Right lobe of liver (tissue), 6 donors: ENCODE measurements at regions not wholly inside any gene's neighbourhood (a gene's known extent, or its start where the extent isn't known, plus 50 kb on each side); places are given as distances from the start of the nearest gene placed in this dataset.

ENCODE experiments used
- ATAC-seq, 4 donors: fragments of 200-7000 bp; cut with Tn5 transposase; one replicate each; pipeline ENCODE4 v1.9.1; 2020; ENCODE audit warnings: mild to moderate bottlenecking in 4 of 4, moderate library complexity in 4 of 4
- DNase-seq, 3 donors: peaks; one replicate each; pipeline ENCODE4 v3.0.0-alpha.2; 2020
- H3K27ac ChIP-seq, 3 donors: fragments of 200-600 bp; one replicate each; pipeline ENCODE4 v1.8.0; 2022
- H3K27me3 ChIP-seq, 2 donors: fragments of 200-600 bp; one replicate each; pipeline ENCODE4 v1.8.0; 2022
- H3K36me3 ChIP-seq, 4 donors: fragments of 200-600 bp; sonication (generic) in 1 of 4; one replicate each; pipeline versions ENCODE4 v1.5.1 to v1.8.0; 2017 to 2022; ENCODE audit warnings: control low read depth in 1 of 4
- H3K4me1 ChIP-seq, 4 donors: fragments of 200-600 bp; sonication (generic) in 1 of 4; one replicate each; pipeline versions ENCODE4 v1.5.1 to v1.8.0; 2017 to 2022; ENCODE audit warnings: control low read depth in 1 of 4
- H3K4me3 ChIP-seq, 3 donors: fragments of 200-600 bp; one replicate each; pipeline ENCODE4 v1.8.0; 2022
- H3K9me3 ChIP-seq, 4 donors: fragments of 200-600 bp; sonication (generic) in 1 of 4; one replicate each; pipeline versions ENCODE4 v1.5.1 to v1.8.0; 2017 to 2022; ENCODE audit warnings: control low read depth in 1 of 4
- POLR2A ChIP-seq: fragments of 450-650 bp; IDR thresholded peaks from one replicate; pipeline ENCODE4 v1.6.1; 2017; ENCODE audit warnings: antibody characterized with exemption, mild to moderate bottlenecking
- WGBS: methylation state at CpG from one replicate; pipeline ENCODE4 v1.1.6; 2018; ENCODE audit warnings: low coverage, low lambda C conversion rate; ENCODE audit not compliant: insufficient coverage; ENCODE audit errors: missing lambda C conversion rate; 5-methylcytosine and 5-hydroxymethylcytosine counted together
- intact Hi-C, 2 donors: fragments of 100-400 bp; cut with DNase I; formaldehyde crosslinking; loops; one replicate each; pipeline versions ENCODE4 v1.11.2 to v1.14.1; 2022
- TF ChIP-seq, protein P1 (sequence below), 4 donors: fragments of 200-600 bp in 3 of 4; fragments of 450-650 bp in 1 of 4; IDR thresholded peaks; one replicate each; pipeline versions ENCODE4 v1.5.1 to v1.8.0; 2016 to 2022; ENCODE audit warnings: antibody characterized with exemption in 4 of 4, mild to moderate bottlenecking in 2 of 4
- donor health status: DM: no; HTN: yes; CAD: no.
- donor health status: DM: no; HTN: no; CAD: no.
- donor health status: DM: no; HTN: no; CAD: no.
- donor health status: DM: no; HTN: yes; CAD: no.
- donor health status: DM: no; HTN: yes; CAD: no.

DNA sequence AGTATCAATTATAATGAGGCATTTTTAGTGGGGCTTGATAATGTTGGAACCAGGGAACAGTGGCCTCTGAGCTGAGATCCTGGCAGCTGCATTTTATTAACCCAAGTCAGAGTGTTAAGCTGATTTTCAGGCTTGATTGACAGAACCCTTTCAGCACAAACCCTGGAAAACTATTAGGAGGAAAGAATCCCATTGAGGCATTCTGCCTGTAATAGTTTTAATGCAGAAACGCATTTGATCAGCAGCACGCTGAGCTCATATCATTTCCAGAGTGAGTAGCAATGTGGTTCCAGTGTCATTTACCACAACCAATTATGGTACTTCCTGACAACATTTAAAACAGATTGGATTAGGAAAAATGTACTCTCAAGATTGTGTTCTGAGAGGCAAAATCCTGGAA is 78.3 kb upstream of the BARHL2 start:
- WGBS = 83% methylated on average over 1 of the region's 2 CpGs
- no peaks in the 10 kb centered on the region for H3K27me3 ChIP-seq
- H3K4me1 ChIP-seq = no peaks in the 10 kb centered on the region
- TF ChIP-seq, protein P1, sequence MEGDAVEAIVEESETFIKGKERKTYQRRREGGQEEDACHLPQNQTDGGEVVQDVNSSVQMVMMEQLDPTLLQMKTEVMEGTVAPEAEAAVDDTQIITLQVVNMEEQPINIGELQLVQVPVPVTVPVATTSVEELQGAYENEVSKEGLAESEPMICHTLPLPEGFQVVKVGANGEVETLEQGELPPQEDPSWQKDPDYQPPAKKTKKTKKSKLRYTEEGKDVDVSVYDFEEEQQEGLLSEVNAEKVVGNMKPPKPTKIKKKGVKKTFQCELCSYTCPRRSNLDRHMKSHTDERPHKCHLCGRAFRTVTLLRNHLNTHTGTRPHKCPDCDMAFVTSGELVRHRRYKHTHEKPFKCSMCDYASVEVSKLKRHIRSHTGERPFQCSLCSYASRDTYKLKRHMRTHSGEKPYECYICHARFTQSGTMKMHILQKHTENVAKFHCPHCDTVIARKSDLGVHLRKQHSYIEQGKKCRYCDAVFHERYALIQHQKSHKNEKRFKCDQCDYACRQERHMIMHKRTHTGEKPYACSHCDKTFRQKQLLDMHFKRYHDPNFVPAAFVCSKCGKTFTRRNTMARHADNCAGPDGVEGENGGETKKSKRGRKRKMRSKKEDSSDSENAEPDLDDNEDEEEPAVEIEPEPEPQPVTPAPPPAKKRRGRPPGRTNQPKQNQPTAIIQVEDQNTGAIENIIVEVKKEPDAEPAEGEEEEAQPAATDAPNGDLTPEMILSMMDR (IDR thresholded peaks at IDR 0.05) = no peak
- TF ChIP-seq POLR2A = no peak
- H3K4me3 ChIP-seq = no peak overlapping the region
- no peaks in the 10 kb centered on the region for H3K9me3 ChIP-seq
- no peak for ATAC-seq
- DNase-seq = no peak
- H3K36me3 ChIP-seq = no peaks in the 10 kb centered on the region
- no peak overlapping the region for H3K27ac ChIP-seq
- intact Hi-C loops = no loop called here

DNA sequence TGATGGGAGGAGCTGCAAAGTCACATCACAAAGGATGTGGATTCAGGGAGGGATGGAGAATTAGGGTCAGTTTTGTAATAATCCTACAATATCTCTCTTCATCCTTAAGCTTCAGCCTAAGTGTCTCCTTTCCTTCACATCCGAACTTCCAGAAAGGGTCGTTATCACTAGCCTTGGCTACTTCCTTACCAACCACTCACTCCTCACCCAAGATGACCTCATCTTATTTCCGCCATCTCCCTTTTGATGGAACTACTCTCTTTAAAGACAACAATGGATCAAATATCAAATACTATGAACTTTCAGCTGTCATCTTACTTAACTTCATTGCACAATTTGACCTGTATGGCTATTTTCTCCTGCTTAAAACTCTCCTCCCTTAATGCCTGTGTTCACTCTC is 69.6 kb upstream of the BARHL2 start:
- Histone ChIP-seq H3K36me3 (no peaks in the 10 kb centered on the region), H3K4me3 (no peak overlapping the region), H3K9me3 (no peaks in the 10 kb centered on the region), H3K4me1 (no peaks in the 10 kb centered on the region), H3K27me3 (no peaks in the 10 kb centered on the region), H3K27ac (no peak overlapping the region)
- 80% methylated on average over 2 of the region's 3 CpGs for WGBS
- no peak for ATAC-seq
- DNase-seq = no peak
- TF ChIP-seq, protein P1 (IDR thresholded peaks at IDR 0.05) = no peak
- TF ChIP-seq POLR2A = no peak
- intact Hi-C loops = no loop called here

DNA sequence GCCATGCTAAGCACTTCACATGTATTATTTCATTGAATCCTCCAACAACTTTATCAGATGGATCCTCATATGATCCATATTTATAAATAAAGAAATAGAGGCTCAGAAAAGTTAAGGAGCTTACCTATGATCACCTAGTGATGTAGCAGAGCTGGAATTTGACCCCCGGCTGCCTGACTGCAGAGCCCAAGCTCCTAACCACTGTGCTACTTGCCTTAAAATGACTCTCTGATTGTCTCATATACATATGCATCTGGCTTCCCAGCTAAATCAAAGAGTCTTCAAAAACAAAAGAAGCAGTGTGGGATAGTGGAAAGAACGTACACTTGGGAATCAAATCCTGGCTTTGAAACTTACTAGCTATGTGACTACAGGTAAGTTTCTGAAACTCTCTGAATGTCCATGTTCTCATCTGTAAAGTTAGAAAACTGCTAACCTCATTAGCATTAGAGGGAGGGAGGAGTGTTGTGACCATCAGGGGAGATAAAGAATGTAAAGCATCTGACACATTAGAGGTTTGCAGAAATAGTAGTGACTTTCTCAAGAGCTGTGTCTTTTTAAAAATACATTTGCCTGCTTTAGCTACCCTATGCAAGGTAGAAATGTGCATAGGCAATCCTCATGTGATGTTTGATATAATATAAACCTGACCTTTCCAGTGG is 67.2 kb upstream of the BARHL2 start:
- H3K27me3 ChIP-seq = no peaks in the 10 kb centered on the region
- ATAC-seq = no peak
- H3K4me3 ChIP-seq = no peak overlapping the region
- no peak overlapping the region for H3K27ac ChIP-seq
- peaks cover 0 to 7% (median 0%) of the 10 kb centered on the region in 4 donors for H3K4me1 ChIP-seq
- no peak for TF ChIP-seq POLR2A
- TF ChIP-seq, protein P1 (IDR thresholded peaks at IDR 0.05) = no peak
- intact Hi-C loops = no loop called here
- 76% methylated on average over 2 of the region's 2 CpGs for WGBS
- no peaks in the 10 kb centered on the region for H3K36me3 ChIP-seq
- no peaks in the 10 kb centered on the region for H3K9me3 ChIP-seq
- DNase-seq = no peak

DNA sequence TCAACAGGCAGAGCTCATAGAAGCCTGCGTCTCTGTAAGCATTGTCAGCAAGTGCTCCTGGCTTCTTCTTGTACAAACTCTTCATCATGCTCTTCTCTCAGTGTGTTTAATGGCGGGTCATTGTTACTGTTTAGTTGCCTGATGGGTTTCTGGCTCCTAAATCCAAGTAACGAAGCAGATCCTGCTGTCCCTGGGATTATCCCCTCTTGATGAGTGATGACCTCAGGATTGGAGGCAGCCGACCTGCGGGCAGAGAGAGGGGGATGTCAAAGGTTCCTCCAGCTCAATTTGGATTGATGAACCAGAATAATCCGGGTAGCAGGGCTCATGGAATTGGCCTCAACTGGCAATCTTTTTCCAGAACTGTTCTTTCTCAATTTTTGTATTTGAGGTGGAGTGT is 66.1 kb upstream of the BARHL2 start:
- DNase-seq (no peak), ATAC-seq (no peak)
- WGBS = 78% methylated on average over 4 of the region's 6 CpGs
- Histone ChIP-seq H3K4me1 (peaks cover 0 to 11% (median 0%) of the 10 kb centered on the region in 4 donors), H3K9me3 (no peaks in the 10 kb centered on the region), H3K27ac (no peak overlapping the region), H3K36me3 (no peaks in the 10 kb centered on the region), H3K27me3 (no peaks in the 10 kb centered on the region), H3K4me3 (no peak overlapping the region)
- intact Hi-C loops = no loop called here
- no peak for TF ChIP-seq POLR2A
- TF ChIP-seq, protein P1 (IDR thresholded peaks at IDR 0.05) = no peak
